H9 (cell line): ENCODE measurements at regions not wholly inside any gene's neighbourhood (a gene's known extent, or its start where the extent isn't known, plus 50 kb on each side); places are given as distances from the start of the nearest gene placed in this dataset.

Source experiments
- DNase-seq: peaks from one replicate; pipeline ENCODE4 v3.0.0-alpha.2; 2017
- H2AFZ ChIP-seq: one replicate; pipeline ENCODE4 v1.6.1; 2013; ENCODE audit warnings: mild to moderate bottlenecking, low read length, control low read depth, moderate library complexity
- H2AK5ac ChIP-seq: 2 replicates; pipeline ENCODE4 v1.6.1; 2013; ENCODE audit warnings: low read length, control low read depth, mixed read lengths; ENCODE audit not compliant: insufficient read length
- H2BK120ac ChIP-seq: one replicate; pipeline ENCODE4 v1.6.1; 2013; ENCODE audit warnings: low read depth, mild to moderate bottlenecking, low read length, control low read depth, inconsistent platforms; ENCODE audit not compliant: poor library complexity, severe bottlenecking
- H2BK12ac ChIP-seq: 2 replicates; pipeline ENCODE4 v1.6.1; 2013; ENCODE audit warnings: low read length, control low read depth, mixed read lengths, low read depth; ENCODE audit not compliant: insufficient read length
- H2BK15ac ChIP-seq: 2 replicates; pipeline ENCODE4 v1.6.1; 2013; ENCODE audit warnings: low read depth, low read length, control low read depth
- H2BK20ac ChIP-seq: one replicate; pipeline ENCODE4 v1.6.1; 2013; ENCODE audit warnings: low read depth, mild to moderate bottlenecking, low read length, control low read depth, inconsistent platforms; ENCODE audit not compliant: poor library complexity, severe bottlenecking
- H2BK5ac ChIP-seq: 2 replicates; pipeline ENCODE4 v1.6.1; 2013; ENCODE audit warnings: low read length, control low read depth, mixed read lengths; ENCODE audit not compliant: insufficient read length
- H3K14ac ChIP-seq: 2 replicates; pipeline ENCODE4 v1.6.1; 2013; ENCODE audit warnings: low read length, control low read depth; ENCODE audit not compliant: insufficient read depth
- H3K18ac ChIP-seq: 2 replicates; pipeline ENCODE4 v1.6.1; 2013; ENCODE audit warnings: low read depth, mild to moderate bottlenecking, mixed read lengths, low read length, control low read depth; ENCODE audit not compliant: insufficient read length
- H3K23ac ChIP-seq: 2 replicates; pipeline ENCODE4 v1.6.1; 2013; ENCODE audit warnings: low read length, control low read depth, mixed read lengths, low read depth; ENCODE audit not compliant: insufficient read length
- H3K23me2 ChIP-seq: 2 replicates; pipeline ENCODE4 v1.6.1; 2013; ENCODE audit warnings: low read depth, mild to moderate bottlenecking, mixed read lengths, low read length, control low read depth; ENCODE audit not compliant: insufficient read length, poor library complexity, severe bottlenecking
- H3K27ac ChIP-seq: 2 replicates; pipeline ENCODE4 v1.5.1; 2013; ENCODE audit warnings: low read length, control low read depth, mixed read lengths, low read depth; ENCODE audit not compliant: insufficient read length
- H3K27me3 ChIP-seq: 2 replicates; pipeline ENCODE4 v1.6.1; 2013; ENCODE audit warnings: low read length, control low read depth, inconsistent platforms; ENCODE audit not compliant: insufficient read depth
- H3K4ac ChIP-seq: 2 replicates; pipeline ENCODE4 v1.6.1; 2013; ENCODE audit warnings: low read depth, mild to moderate bottlenecking, control low read depth, inconsistent platforms, low read length, moderate library complexity
- H3K4me1 ChIP-seq: 2 replicates; pipeline ENCODE4 v1.6.1; 2013; ENCODE audit warnings: low read length, control low read depth, inconsistent platforms; ENCODE audit not compliant: insufficient read depth
- H3K4me2 ChIP-seq: 2 replicates; pipeline ENCODE4 v1.6.1; 2013; ENCODE audit warnings: low read length, control low read depth, mixed read lengths; ENCODE audit not compliant: insufficient read length, insufficient read depth
- H3K56ac ChIP-seq: 2 replicates; pipeline ENCODE4 v1.6.1; 2013; ENCODE audit warnings: low read depth, mild to moderate bottlenecking, mixed read lengths, low read length, control low read depth; ENCODE audit not compliant: insufficient read length
- H3K79me1 ChIP-seq: 2 replicates; pipeline ENCODE4 v1.6.1; 2013; ENCODE audit warnings: low read depth, mild to moderate bottlenecking, moderate library complexity, low read length, control low read depth, inconsistent platforms; ENCODE audit not compliant: insufficient read depth, poor library complexity, severe bottlenecking
- H3K79me2 ChIP-seq: 2 replicates; pipeline ENCODE4 v1.6.1; 2013; ENCODE audit warnings: low read length, control low read depth, inconsistent platforms; ENCODE audit not compliant: insufficient read depth
- H3K9ac ChIP-seq: 2 replicates; pipeline ENCODE4 v1.6.1; 2013; ENCODE audit warnings: low read length, control low read depth, mixed read lengths; ENCODE audit not compliant: insufficient read length; ENCODE audit errors: extremely low read depth
- H3K9me3 ChIP-seq: one replicate; pipeline ENCODE4 v1.6.1; 2013; ENCODE audit warnings: low read depth, low read length, inconsistent platforms; ENCODE audit not compliant: control insufficient read depth
- H3T11ph ChIP-seq: one replicate; pipeline ENCODE4 v1.6.1; 2013; ENCODE audit warnings: mild to moderate bottlenecking, low read length, control low read depth, inconsistent platforms
- H4K20me1 ChIP-seq: one replicate; pipeline ENCODE4 v1.6.1; 2013; ENCODE audit not compliant: control insufficient read depth, insufficient read length, insufficient read depth
- H4K5ac ChIP-seq: 2 replicates; pipeline ENCODE4 v1.6.1; 2013; ENCODE audit warnings: low read depth, mild to moderate bottlenecking, mixed read lengths, low read length, control low read depth; ENCODE audit not compliant: insufficient read length
- H4K8ac ChIP-seq: replicated peaks from 2 replicates; pipeline ENCODE4 v1.6.1; 2013; ENCODE audit warnings: low read length, control low read depth, mixed read lengths, low read depth; ENCODE audit not compliant: insufficient read length
- H4K91ac ChIP-seq: 2 replicates; pipeline ENCODE4 v1.6.1; 2013; ENCODE audit warnings: low read depth, mild to moderate bottlenecking, moderate library complexity, mixed read lengths, low read length, control low read depth; ENCODE audit not compliant: insufficient read length
- H3K27ac Mint-ChIP-seq, 3 experiments: 2 replicates in 2 of 3; 3 replicates in 1 of 3; pipeline ENCODE4 v1.8.0; 2020 to 2021; ENCODE audit warnings: mixed read lengths in 3 of 3, mild to moderate bottlenecking in 1 of 3, moderate library complexity in 1 of 3
- H3K27me3 Mint-ChIP-seq: 2 replicates; pipeline ENCODE4 v1.8.0; 2021; ENCODE audit warnings: low read depth, mild to moderate bottlenecking, moderate library complexity, mixed read lengths
- H3K36me3 Mint-ChIP-seq, 3 experiments: 2 replicates in 2 of 3; 3 replicates in 1 of 3; pipeline ENCODE4 v1.8.0; 2020 to 2021; ENCODE audit warnings: low read depth in 3 of 3, mixed read lengths in 3 of 3; ENCODE audit not compliant: insufficient read depth in 1 of 3
- H3K4me1 Mint-ChIP-seq, 2 experiments: 2 replicates each; pipeline ENCODE4 v1.8.0; 2020; ENCODE audit warnings: mixed read lengths in 2 of 2
- H3K4me3 Mint-ChIP-seq, 2 experiments: 2 replicates in 1 of 2; 3 replicates in 1 of 2; pipeline ENCODE4 v1.8.0; 2020 to 2021; ENCODE audit warnings: mild to moderate bottlenecking in 2 of 2, mixed read lengths in 2 of 2, moderate library complexity in 1 of 2
- H3K9me3 Mint-ChIP-seq, 2 experiments: 2 replicates in 1 of 2; 3 replicates in 1 of 2; pipeline ENCODE4 v1.8.0; 2020; ENCODE audit warnings: mild to moderate bottlenecking in 2 of 2, mixed read lengths in 2 of 2, moderate library complexity in 1 of 2
- WGBS: extraction: QIAGEN DNeasy Blood & Tissue Kit; methylation state at CpG from one replicate; pipeline ENCODE4 v1.1.7; 2013; ENCODE audit warnings: missing lambda C conversion rate, low lambda C conversion rate, mixed read lengths; ENCODE audit not compliant: insufficient read length; ENCODE audit errors: extremely low coverage; 5-methylcytosine and 5-hydroxymethylcytosine counted together
- TF ChIP-seq, protein P1 (sequence below): fragments of 200-600 bp; sonication (generic); conservative IDR thresholded peaks from 3 replicates; pipeline ENCODE4 v1.8.0; 2021; ENCODE audit warnings: antibody characterized with exemption, mild to moderate bottlenecking

DNA sequence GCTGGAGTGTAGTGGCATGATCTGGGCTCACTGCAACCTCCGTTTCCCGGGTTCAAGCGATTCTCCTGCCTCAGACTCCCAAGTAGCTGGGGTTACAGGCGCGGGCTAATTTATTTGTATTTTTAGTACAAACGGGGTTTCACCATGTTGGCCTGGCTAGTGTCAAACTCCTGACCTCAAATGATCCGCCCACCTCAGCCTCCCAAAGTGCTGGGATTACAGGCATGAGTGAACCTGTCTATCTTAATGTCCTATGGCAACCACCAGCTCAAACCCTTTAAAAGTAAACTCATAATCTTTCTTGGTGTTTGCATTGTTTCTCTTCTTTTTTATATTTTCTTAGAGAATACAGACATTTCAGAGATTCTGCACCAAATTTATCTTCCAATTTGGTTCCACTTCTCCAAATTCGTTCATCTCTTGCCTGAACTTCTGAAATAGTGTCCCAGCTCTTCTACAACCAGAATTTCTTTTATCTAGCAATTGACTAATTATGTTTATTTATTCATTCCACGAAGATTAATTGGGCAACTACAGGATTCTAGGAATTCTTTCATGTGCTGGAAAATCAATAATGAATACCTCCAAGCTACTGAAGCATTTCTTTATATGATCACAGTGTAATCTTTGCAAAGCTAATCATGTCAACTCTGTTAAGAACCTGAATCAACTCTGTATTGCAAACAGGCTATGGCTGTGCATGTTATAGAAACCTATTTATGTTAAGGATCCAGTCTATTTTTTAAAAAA lies 60.0 kb upstream of the TYRP1 start:
- Histone ChIP-seq H4K8ac (no peak overlapping the region), H3K56ac (no peak overlapping the region), H3K23ac (no peak overlapping the region), H3K27ac (no peak overlapping the region), H2AFZ (no peak overlapping the region), H2BK120ac (no peak overlapping the region), H4K5ac (no peak overlapping the region), H2BK15ac (no peak overlapping the region), H3K18ac (no peak overlapping the region), H3K4me1 (no peaks in the 10 kb centered on the region), H3K9ac (no peak overlapping the region), H3K27me3 (no peaks in the 10 kb centered on the region), H4K20me1 (no peaks in the 10 kb centered on the region), H3T11ph (no peak overlapping the region), H3K14ac (no peak overlapping the region), H2BK12ac (no peak overlapping the region), H3K23me2 (no peaks in the 10 kb centered on the region), H2AK5ac (no peak overlapping the region), H3K79me2 (no peaks in the 10 kb centered on the region), H3K4me2 (no peak overlapping the region), H3K79me1 (no peaks in the 10 kb centered on the region), H3K4ac (no peak overlapping the region), H2BK5ac (no peak overlapping the region), H4K91ac (no peak overlapping the region), H2BK20ac (no peak overlapping the region), H3K9me3 (no peaks in the 10 kb centered on the region)
- DNase-seq: no peak
- Mint-ChIP-seq H3K36me3 (no peaks in the 10 kb centered on the region), H3K27me3 (no peaks in the 10 kb centered on the region), H3K27ac (no peak overlapping the region), H3K9me3 (no peaks in the 10 kb centered on the region), H3K4me3 (no peak overlapping the region), H3K4me1 (peaks cover 14 to 15% of the 10 kb centered on the region in 2 experiments)
- TF ChIP-seq, protein P1, sequence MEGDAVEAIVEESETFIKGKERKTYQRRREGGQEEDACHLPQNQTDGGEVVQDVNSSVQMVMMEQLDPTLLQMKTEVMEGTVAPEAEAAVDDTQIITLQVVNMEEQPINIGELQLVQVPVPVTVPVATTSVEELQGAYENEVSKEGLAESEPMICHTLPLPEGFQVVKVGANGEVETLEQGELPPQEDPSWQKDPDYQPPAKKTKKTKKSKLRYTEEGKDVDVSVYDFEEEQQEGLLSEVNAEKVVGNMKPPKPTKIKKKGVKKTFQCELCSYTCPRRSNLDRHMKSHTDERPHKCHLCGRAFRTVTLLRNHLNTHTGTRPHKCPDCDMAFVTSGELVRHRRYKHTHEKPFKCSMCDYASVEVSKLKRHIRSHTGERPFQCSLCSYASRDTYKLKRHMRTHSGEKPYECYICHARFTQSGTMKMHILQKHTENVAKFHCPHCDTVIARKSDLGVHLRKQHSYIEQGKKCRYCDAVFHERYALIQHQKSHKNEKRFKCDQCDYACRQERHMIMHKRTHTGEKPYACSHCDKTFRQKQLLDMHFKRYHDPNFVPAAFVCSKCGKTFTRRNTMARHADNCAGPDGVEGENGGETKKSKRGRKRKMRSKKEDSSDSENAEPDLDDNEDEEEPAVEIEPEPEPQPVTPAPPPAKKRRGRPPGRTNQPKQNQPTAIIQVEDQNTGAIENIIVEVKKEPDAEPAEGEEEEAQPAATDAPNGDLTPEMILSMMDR: no peak
- no CpG with 5 or more reads among the region's 9 CpGs for WGBS
